ENCODE measurements at regions not wholly inside any gene's neighbourhood (a gene's known extent, or its start where the extent isn't known, plus 50 kb on each side); places are given as distances from the start of the nearest gene placed in this dataset.

DNA sequence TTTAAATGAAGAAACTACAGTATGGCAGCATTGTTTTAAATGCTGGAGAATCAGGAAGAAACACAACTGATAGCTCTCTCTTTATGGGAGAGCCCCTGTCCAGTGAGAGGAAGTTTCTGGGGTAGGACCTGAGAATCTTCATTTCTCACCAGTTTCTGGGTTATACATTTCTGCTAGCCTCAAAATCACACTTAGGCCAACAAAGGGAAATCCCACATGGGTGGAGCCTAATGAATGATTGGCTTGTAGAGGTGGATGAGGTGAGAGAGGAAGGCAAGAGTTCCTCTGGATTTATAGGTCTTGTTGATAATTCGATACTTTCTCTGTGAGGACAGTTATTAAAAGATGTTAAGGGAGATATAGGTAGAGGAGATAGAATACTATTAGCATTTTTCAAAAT lies 1397.3 kb upstream of the TENM4 start:
- TF ChIP-seq, protein P1, sequence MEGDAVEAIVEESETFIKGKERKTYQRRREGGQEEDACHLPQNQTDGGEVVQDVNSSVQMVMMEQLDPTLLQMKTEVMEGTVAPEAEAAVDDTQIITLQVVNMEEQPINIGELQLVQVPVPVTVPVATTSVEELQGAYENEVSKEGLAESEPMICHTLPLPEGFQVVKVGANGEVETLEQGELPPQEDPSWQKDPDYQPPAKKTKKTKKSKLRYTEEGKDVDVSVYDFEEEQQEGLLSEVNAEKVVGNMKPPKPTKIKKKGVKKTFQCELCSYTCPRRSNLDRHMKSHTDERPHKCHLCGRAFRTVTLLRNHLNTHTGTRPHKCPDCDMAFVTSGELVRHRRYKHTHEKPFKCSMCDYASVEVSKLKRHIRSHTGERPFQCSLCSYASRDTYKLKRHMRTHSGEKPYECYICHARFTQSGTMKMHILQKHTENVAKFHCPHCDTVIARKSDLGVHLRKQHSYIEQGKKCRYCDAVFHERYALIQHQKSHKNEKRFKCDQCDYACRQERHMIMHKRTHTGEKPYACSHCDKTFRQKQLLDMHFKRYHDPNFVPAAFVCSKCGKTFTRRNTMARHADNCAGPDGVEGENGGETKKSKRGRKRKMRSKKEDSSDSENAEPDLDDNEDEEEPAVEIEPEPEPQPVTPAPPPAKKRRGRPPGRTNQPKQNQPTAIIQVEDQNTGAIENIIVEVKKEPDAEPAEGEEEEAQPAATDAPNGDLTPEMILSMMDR (IDR thresholded peaks at IDR 0.05), result no peak
- no peak for TF ChIP-seq POLR2AphosphoS5 (IDR thresholded peaks at IDR 0.05)

Measured in sigmoid colon (tissue), 4 donors.